ENCODE measurements at regions not wholly inside any gene's neighbourhood (a gene's known extent, or its start where the extent isn't known, plus 50 kb on each side); places are given as distances from the start of the nearest gene placed in this dataset.

- Histone ChIP-seq H3K36me3 (no peaks in the 10 kb centered on the region), H3K27ac (replicated peaks) (peak overlapping the region; percentile 27), H3K9me3 (replicated peaks) (no peaks in the 10 kb centered on the region), H3K4me1 (peaks cover 38% of the 10 kb centered on the region), H3K4me3 (no peak overlapping the region), H3K27me3 (ENCODE audit: low read depth) (no peaks in the 10 kb centered on the region)
- TF ChIP-seq, protein P1, sequence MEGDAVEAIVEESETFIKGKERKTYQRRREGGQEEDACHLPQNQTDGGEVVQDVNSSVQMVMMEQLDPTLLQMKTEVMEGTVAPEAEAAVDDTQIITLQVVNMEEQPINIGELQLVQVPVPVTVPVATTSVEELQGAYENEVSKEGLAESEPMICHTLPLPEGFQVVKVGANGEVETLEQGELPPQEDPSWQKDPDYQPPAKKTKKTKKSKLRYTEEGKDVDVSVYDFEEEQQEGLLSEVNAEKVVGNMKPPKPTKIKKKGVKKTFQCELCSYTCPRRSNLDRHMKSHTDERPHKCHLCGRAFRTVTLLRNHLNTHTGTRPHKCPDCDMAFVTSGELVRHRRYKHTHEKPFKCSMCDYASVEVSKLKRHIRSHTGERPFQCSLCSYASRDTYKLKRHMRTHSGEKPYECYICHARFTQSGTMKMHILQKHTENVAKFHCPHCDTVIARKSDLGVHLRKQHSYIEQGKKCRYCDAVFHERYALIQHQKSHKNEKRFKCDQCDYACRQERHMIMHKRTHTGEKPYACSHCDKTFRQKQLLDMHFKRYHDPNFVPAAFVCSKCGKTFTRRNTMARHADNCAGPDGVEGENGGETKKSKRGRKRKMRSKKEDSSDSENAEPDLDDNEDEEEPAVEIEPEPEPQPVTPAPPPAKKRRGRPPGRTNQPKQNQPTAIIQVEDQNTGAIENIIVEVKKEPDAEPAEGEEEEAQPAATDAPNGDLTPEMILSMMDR (IDR thresholded peaks at IDR 0.05; ENCODE audit: borderline replicate concordance), result no peak
- no peak for DNase-seq
- intact Hi-C loops (cut with micrococcal nuclease), result no loop called here
Measured at GRCh38 chr18:24991141-24992060, 360.6 kb downstream of the ZNF521 start.

- no peaks in the 10 kb centered on the region for H3K27me3 ChIP-seq (ENCODE audit: low read depth)
- intact Hi-C loops (cut with micrococcal nuclease), result no loop called here
- no peak overlapping the region for H3K27ac ChIP-seq (replicated peaks)
- TF ChIP-seq, protein P1 (IDR thresholded peaks at IDR 0.05; ENCODE audit: borderline replicate concordance), result no peak
- no peaks in the 10 kb centered on the region for H3K9me3 ChIP-seq (replicated peaks)
- no peak for DNase-seq
- H3K36me3 ChIP-seq, result no peaks in the 10 kb centered on the region
- H3K4me1 ChIP-seq, result peaks cover 34% of the 10 kb centered on the region
- H3K4me3 ChIP-seq, result no peak overlapping the region
Measured at GRCh38 chr18:24992491-24992890, 359.5 kb downstream of the ZNF521 start.

DNA sequence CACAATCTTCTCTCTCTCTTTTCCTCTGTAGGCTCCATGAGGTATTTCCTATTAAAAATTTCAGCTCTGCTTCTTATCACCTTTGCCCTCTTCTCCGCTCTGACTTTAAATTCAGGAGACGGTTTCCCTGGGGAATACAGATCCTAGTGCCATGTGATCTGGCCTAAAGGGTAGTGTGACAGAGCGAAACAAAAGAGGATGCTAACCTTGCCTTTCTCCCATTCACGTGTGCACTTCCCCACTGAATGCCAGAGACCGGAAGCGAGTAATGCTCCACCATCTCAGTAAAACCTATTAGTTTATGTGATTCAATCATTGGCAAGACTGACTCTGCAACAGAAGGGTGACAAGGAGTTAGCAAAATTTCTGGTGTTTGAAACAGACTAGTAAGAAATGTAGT, 358.3 kb downstream of the ZNF521 start:
- Histone ChIP-seq H3K27me3 (ENCODE audit: low read depth) (no peaks in the 10 kb centered on the region), H3K27ac (replicated peaks) (no peak overlapping the region), H3K4me1 (peaks cover 23% of the 10 kb centered on the region), H3K36me3 (no peaks in the 10 kb centered on the region), H3K4me3 (no peak overlapping the region), H3K9me3 (replicated peaks) (peaks cover 2% of the 10 kb centered on the region)
- intact Hi-C loops (cut with micrococcal nuclease), result no loop called here
- DNase-seq, result no peak
- TF ChIP-seq, protein P1 (IDR thresholded peaks at IDR 0.05; ENCODE audit: borderline replicate concordance), result no peak

DNA sequence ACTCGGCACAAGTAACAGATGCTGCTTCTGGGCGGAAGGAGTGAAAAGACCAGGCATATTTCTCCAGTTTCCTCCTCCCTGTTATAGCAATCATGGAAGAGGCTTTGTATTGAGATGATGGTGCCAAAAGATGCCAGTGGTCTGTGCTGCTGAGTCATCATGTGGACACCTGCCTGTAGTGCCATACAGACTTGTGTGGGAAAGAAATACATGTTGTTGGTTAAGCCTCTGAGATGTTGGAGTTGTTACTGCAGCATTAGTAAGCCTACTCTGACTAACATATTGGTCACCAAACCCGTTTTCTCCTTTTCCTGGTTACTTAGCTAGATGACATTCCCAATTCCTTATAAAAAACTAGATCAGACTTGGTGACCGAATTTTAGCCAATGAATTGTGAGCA, 356.9 kb downstream of the ZNF521 start:
- H3K27me3 ChIP-seq (ENCODE audit: low read depth), result no peaks in the 10 kb centered on the region
- no peak for DNase-seq
- intact Hi-C loops (cut with micrococcal nuclease), result no loop called here
- H3K9me3 ChIP-seq (replicated peaks), result peaks cover 16% of the 10 kb centered on the region
- H3K27ac ChIP-seq (replicated peaks), result no peak overlapping the region
- H3K4me1 ChIP-seq, result peaks cover 16% of the 10 kb centered on the region
- TF ChIP-seq, protein P1 (IDR thresholded peaks at IDR 0.05; ENCODE audit: borderline replicate concordance), result no peak
- H3K4me3 ChIP-seq, result no peak overlapping the region
- no peaks in the 10 kb centered on the region for H3K36me3 ChIP-seq

DNA sequence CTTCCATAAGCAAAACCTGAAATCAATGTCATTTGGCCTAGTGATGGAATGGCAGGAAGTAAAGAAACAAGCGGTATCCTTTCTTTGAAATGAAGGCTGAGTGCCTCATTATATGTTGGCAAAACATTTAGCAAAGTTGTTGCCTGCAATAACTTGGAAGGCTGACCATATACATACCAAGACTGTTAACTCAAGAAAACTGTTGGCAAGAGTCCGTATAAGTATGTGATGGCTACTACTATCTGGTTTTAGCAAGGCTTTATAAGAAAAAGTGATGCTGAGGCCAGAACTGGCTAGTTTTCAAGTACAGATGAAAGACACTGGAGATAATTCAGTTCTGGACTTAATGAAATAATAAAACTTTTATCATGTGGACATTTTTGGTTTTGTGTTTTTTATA, 356.2 kb downstream of the ZNF521 start:
- H3K4me1 ChIP-seq, result peaks cover 9% of the 10 kb centered on the region
- H3K27ac ChIP-seq (replicated peaks), result no peak overlapping the region
- no peaks in the 10 kb centered on the region for H3K27me3 ChIP-seq (ENCODE audit: low read depth)
- H3K9me3 ChIP-seq (replicated peaks), result peaks cover 20% of the 10 kb centered on the region
- intact Hi-C loops (cut with micrococcal nuclease), result no loop called here
- TF ChIP-seq, protein P1 (IDR thresholded peaks at IDR 0.05; ENCODE audit: borderline replicate concordance), result no peak
- H3K4me3 ChIP-seq, result no peak overlapping the region
- H3K36me3 ChIP-seq, result no peaks in the 10 kb centered on the region
- no peak for DNase-seq

Measured in left ventricle myocardium inferior (tissue), 1 donor.